Upper lobe of right lung (tissue), 1 donor: ENCODE measurements at regions not wholly inside any gene's neighbourhood (a gene's known extent, or its start where the extent isn't known, plus 50 kb on each side); places are given as distances from the start of the nearest gene placed in this dataset.
A peak's percentile ranks its signal among the peaks of the same experiment; 100 is the strongest.

ENCODE experiments used
- ATAC-seq: fragments of 200-7000 bp; cut with Tn5 transposase; one replicate; pipeline ENCODE4 v1.9.1; 2020; ENCODE audit warnings: mild to moderate bottlenecking, moderate library complexity
- DNase-seq: peaks from one replicate; pipeline ENCODE4 v3.0.0-alpha.2; 2020
- H3K27ac ChIP-seq: fragments of 200-600 bp; one replicate; pipeline ENCODE4 v1.8.0; 2022
- H3K27me3 ChIP-seq: fragments of 200-600 bp; one replicate; pipeline ENCODE4 v1.8.0; 2022; ENCODE audit warnings: mild to moderate bottlenecking
- H3K36me3 ChIP-seq: fragments of 200-600 bp; one replicate; pipeline ENCODE4 v1.8.0; 2022
- H3K4me1 ChIP-seq: fragments of 200-600 bp; one replicate; pipeline ENCODE4 v1.8.0; 2022
- H3K4me3 ChIP-seq: fragments of 200-600 bp; one replicate; pipeline ENCODE4 v1.8.0; 2022; ENCODE audit warnings: mild to moderate bottlenecking
- H3K9me3 ChIP-seq: fragments of 200-600 bp; one replicate; pipeline ENCODE4 v1.8.0; 2022
- intact Hi-C: fragments of 100-400 bp; cut with DNase I; formaldehyde crosslinking; loops from one replicate; pipeline ENCODE4 v1.11.0; 2022
- TF ChIP-seq, protein P1 (sequence below): fragments of 200-600 bp; IDR thresholded peaks from one replicate; pipeline ENCODE4 v1.8.0; 2022; ENCODE audit warnings: antibody characterized with exemption
- donor health status: DM: no; HTN: yes; CAD: no; lungs with severe emphysema.

DNA sequence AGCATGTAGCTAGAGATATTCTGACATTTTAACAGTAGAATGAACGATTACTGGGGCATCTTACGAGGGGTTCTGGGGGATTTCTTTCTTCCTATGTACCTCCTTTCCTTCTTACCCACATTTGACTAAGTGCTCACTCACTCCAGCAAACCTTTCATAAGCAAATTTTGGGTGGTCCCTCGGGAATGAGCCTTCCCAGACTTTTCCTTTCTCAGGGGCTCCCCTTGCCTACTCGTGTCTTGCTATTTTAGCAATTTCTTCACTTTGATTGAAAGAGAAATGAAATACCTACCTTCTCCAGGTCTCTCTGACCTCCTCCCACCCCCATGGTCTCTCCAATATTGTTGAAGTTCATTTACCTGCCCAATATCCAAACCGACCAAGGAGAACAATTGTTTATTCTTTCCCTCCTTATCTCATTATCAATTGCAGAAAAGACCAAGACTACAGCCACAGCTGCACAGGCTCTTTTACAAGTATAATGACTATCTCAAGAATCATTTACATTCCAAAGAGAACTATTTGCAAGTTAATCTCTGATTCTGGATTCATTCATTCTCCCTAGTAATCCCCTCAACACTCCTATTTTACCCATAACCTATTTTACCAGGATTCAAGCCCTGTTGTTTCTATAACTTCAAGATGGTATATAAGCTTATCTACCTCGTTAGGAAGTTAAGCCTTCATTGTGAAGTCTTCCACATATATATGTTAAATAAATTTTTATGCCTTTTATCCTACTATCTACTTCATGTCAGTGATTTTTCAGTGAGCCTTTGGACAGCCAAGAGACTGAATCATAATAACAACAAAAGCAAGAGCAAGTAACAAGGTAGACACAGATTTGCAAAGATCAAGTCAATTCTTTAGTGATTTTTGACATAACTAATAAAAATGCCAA, 480.6 kb downstream of the IPMK start:
- no peaks in the 10 kb centered on the region for H3K9me3 ChIP-seq
- no peaks in the 10 kb centered on the region for H3K27me3 ChIP-seq
- no peak overlapping the region for H3K4me3 ChIP-seq
- DNase-seq (no peak), ATAC-seq (no peak)
- no peaks in the 10 kb centered on the region for H3K36me3 ChIP-seq
- no peaks in the 10 kb centered on the region for H3K4me1 ChIP-seq
- TF ChIP-seq, protein P1, sequence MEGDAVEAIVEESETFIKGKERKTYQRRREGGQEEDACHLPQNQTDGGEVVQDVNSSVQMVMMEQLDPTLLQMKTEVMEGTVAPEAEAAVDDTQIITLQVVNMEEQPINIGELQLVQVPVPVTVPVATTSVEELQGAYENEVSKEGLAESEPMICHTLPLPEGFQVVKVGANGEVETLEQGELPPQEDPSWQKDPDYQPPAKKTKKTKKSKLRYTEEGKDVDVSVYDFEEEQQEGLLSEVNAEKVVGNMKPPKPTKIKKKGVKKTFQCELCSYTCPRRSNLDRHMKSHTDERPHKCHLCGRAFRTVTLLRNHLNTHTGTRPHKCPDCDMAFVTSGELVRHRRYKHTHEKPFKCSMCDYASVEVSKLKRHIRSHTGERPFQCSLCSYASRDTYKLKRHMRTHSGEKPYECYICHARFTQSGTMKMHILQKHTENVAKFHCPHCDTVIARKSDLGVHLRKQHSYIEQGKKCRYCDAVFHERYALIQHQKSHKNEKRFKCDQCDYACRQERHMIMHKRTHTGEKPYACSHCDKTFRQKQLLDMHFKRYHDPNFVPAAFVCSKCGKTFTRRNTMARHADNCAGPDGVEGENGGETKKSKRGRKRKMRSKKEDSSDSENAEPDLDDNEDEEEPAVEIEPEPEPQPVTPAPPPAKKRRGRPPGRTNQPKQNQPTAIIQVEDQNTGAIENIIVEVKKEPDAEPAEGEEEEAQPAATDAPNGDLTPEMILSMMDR = no peak
- intact Hi-C loops = no loop called here
- H3K27ac ChIP-seq = no peak overlapping the region

DNA sequence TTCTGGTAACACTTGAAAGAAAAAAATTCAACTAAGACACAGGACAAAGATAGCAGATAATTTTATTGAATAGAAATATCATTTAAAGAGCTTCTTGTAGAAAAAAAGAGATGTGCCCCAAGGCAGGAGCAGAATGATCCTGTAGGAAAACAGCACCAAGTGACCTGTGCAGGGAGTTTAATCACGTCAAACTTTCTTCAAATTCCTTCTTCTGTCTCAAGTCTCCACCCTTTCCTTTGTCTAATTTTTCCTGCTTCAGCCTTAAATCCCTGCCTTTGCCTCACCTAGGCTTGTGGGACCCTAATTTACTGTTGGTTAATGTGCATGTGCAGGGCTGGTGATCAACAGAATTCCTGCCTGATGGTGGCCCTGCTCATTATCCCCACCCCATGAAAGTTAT, 481.4 kb downstream of the IPMK start:
- no peak for DNase-seq
- no peaks in the 10 kb centered on the region for H3K9me3 ChIP-seq
- H3K4me3 ChIP-seq = no peak overlapping the region
- H3K36me3 ChIP-seq = no peaks in the 10 kb centered on the region
- H3K27me3 ChIP-seq = no peaks in the 10 kb centered on the region
- no peak overlapping the region for H3K27ac ChIP-seq
- TF ChIP-seq, protein P1 = no peak
- intact Hi-C loops = no loop called here
- H3K4me1 ChIP-seq = no peaks in the 10 kb centered on the region
- ATAC-seq = no peak

DNA sequence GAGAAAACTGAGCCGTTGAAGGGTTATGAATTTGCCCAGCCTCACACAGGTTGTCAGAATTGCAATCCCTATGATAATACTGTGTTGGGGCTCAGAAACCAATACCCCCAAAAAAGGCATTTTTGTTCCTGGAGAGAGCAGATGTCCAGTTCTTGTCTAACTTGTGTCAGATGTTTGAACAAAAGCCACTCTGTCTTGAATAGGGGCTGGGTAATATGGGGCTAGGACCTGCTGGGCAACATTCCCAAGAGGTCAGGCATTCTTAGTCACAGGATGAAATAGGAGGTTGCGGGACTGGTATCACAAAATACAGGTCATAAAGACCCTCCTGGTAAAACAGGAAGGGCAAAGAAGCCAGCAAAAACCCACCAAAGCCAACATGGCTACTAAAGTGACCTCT, 482.1 kb downstream of the IPMK start:
- H3K4me3 ChIP-seq = no peak overlapping the region
- intact Hi-C loops = no loop called here
- ATAC-seq = no peak
- TF ChIP-seq, protein P1 = no peak
- no peaks in the 10 kb centered on the region for H3K27me3 ChIP-seq
- no peaks in the 10 kb centered on the region for H3K4me1 ChIP-seq
- no peaks in the 10 kb centered on the region for H3K9me3 ChIP-seq
- DNase-seq = no peak
- no peak overlapping the region for H3K27ac ChIP-seq
- H3K36me3 ChIP-seq = no peaks in the 10 kb centered on the region

DNA sequence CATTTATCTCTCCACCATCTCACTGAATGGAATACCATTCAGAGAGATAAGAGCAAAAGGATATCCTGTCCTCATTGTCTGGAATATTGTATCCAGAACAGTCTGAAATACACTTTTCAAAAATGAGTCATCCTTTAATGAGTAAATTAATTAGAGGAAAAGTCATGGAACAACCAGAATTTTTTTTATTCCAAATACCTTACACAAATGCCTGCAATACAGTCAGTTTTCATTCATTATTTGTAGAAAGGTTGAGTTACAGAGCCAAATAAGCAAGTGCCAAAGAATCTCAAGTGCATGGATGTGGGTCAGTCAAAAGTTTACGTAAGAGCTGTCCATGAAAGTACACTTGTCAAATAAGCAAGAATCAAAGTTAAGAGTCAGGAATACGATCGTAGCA, 482.6 kb downstream of the IPMK start:
- Histone ChIP-seq H3K36me3 (no peaks in the 10 kb centered on the region), H3K4me3 (no peak overlapping the region), H3K27ac (no peak overlapping the region), H3K4me1 (no peaks in the 10 kb centered on the region), H3K9me3 (no peaks in the 10 kb centered on the region), H3K27me3 (no peaks in the 10 kb centered on the region)
- DNase-seq = no peak
- intact Hi-C loops = no loop called here
- TF ChIP-seq, protein P1 = no peak
- ATAC-seq = peak; percentile 56

DNA sequence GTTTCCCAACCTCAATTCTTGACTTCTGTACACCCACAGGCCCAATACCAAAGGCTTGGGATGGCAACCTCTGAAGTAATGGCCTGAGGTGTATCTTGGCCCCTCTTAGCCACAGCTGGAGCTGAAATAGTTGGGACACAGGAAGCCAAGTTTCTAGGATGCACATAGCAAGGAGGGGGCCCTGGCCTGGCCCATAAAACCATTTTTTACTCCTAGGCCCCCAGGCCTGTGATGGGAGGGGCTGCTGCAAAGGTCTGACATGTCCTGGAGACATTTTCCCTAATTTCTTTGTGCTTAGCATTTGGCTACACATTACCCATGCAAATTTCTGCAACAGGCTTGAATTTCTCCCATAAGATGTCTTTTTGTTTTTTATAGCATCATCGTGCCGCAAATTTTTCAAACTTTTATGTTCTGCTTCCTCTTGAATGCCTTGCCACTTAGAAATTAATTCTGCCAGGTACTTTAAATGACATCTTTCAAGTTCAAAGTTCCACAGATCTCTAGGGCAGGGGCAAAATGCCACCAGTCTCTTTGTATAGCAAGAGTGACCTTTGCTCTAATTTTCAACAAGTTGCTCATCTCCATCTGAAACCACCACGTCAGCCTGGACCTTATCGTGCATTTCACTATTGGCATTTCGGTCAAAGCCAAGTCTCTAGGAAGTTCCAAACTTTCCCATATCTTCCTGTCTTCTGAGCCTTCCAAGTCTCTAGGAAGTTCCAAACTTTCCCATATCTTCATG, 490.8 kb downstream of the IPMK start:
- Histone ChIP-seq H3K27me3 (no peaks in the 10 kb centered on the region), H3K27ac (no peak overlapping the region), H3K4me1 (no peaks in the 10 kb centered on the region), H3K9me3 (no peaks in the 10 kb centered on the region), H3K36me3 (no peaks in the 10 kb centered on the region), H3K4me3 (no peak overlapping the region)
- intact Hi-C loops = no loop called here
- TF ChIP-seq, protein P1 = no peak
- DNase-seq (no peak), ATAC-seq (no peak)
